Osteocyte (in vitro differentiated cells): ENCODE measurements at regions not wholly inside any gene's neighbourhood (a gene's known extent, or its start where the extent isn't known, plus 50 kb on each side); places are given as distances from the start of the nearest gene placed in this dataset.

Experiments used
- DNase-seq: peaks from one replicate; pipeline ENCODE4 v3.0.0; 2021; ENCODE audit warnings: mixed read lengths; ENCODE audit not compliant: unreplicated experiment; ENCODE audit errors: extremely low spot score
- H3K27ac Mint-ChIP-seq: one replicate; pipeline ENCODE4 v1.8.0; 2021; ENCODE audit warnings: mild to moderate bottlenecking, mixed read lengths; ENCODE audit not compliant: unreplicated experiment
- H3K27me3 Mint-ChIP-seq: one replicate; pipeline ENCODE4 v1.8.0; 2021; ENCODE audit warnings: mixed read lengths; ENCODE audit not compliant: unreplicated experiment
- H3K36me3 Mint-ChIP-seq: one replicate; pipeline ENCODE4 v1.8.0; 2021; ENCODE audit warnings: mixed read lengths; ENCODE audit not compliant: unreplicated experiment
- H3K4me1 Mint-ChIP-seq: one replicate; pipeline ENCODE4 v1.8.0; 2021; ENCODE audit warnings: mixed read lengths; ENCODE audit not compliant: unreplicated experiment
- H3K4me3 Mint-ChIP-seq: one replicate; pipeline ENCODE4 v1.8.0; 2021; ENCODE audit warnings: mild to moderate bottlenecking, moderate library complexity, mixed read lengths; ENCODE audit not compliant: unreplicated experiment
- H3K9me3 Mint-ChIP-seq: one replicate; pipeline ENCODE4 v1.8.0; 2021; ENCODE audit warnings: mixed read lengths; ENCODE audit not compliant: unreplicated experiment
- CTCF ChIP-seq: fragments of 200-600 bp; sonication (generic); IDR thresholded peaks from 2 replicates; pipeline ENCODE4 v1.5.0; 2021; ENCODE audit warnings: antibody characterized with exemption, mild to moderate bottlenecking, moderate library complexity

GRCh38 chr5:86411596-86411995 is 206.1 kb upstream of the COX7C start:
- H3K27ac Mint-ChIP-seq: no peak overlapping the region
- TF ChIP-seq CTCF: no peak
- no peaks in the 10 kb centered on the region for H3K4me1 Mint-ChIP-seq
- no peaks in the 10 kb centered on the region for H3K9me3 Mint-ChIP-seq
- H3K27me3 Mint-ChIP-seq: no peaks in the 10 kb centered on the region
- no peaks in the 10 kb centered on the region for H3K36me3 Mint-ChIP-seq
- DNase-seq: no peak
- H3K4me3 Mint-ChIP-seq: no peak overlapping the region

- Mint-ChIP-seq H3K36me3 (no peaks in the 10 kb centered on the region), H3K4me1 (no peaks in the 10 kb centered on the region), H3K27ac (no peak overlapping the region), H3K4me3 (no peak overlapping the region), H3K9me3 (no peaks in the 10 kb centered on the region), H3K27me3 (no peaks in the 10 kb centered on the region)
- no peak for DNase-seq
- TF ChIP-seq CTCF: no peak
These were observed 190.6 kb upstream of the COX7C start for GRCh38 chr5:86427158-86427557.

DNA sequence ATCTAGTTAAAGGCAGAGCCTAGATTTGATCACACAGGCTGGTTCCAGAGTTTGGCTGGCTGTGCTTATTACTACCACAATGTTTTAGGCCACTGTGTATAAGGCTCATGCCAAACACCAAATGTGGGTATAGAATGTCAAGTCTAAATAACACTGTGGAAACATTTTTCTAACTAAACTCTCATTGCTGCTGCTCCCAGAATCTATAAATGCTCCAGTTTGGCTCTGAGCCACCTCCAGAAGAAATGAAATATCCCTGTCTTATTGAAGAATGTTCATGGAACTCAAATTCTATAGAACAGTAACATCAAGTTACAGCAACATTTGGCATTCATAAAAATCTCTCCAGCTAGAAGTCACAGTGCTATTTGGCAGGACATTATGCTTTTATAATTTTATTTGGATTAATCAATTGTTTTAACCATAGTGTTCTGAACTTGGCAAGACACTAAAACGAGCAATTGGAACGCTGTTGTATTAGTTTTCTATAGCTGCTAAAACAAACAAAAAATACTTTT is 178.1 kb upstream of the COX7C start:
- Mint-ChIP-seq H3K9me3 (no peaks in the 10 kb centered on the region), H3K4me3 (no peak overlapping the region), H3K4me1 (no peaks in the 10 kb centered on the region), H3K27me3 (peaks cover 2% of the 10 kb centered on the region), H3K27ac (no peak overlapping the region), H3K36me3 (no peaks in the 10 kb centered on the region)
- no peak for DNase-seq
- TF ChIP-seq CTCF: no peak

DNA sequence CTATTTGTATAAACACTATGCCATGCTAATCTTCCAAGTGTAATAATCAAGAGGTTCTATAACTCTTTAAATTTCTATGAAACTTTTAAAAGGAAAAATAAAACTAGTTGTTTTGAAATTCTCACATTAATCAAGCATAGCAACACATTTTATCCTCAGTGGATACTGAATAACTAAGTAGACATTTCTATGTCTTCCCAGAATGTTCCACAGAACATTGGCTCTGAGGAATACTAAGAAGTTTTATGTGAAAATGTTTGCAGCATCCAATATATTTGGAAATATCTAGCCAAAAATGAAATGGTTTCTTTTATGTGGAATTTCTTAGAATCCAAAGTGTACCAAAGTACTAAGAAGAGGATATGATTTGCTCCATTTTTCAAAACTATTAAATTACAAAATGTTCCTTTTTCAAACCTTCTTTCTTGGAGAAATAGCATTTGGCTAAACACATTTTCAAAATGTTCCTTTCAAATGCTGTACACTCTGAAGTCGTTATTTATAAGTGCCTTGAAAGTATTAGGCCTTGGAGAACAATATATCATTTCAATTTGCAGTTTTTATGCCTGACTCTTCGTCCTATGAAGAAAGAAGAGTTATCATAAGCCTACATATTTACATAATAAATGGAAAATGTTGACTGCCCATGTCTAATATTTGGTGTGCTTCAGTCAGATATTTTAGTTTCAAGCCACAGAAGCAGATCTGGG is 175.6 kb upstream of the COX7C start:
- H3K27me3 Mint-ChIP-seq: peaks cover 2% of the 10 kb centered on the region
- H3K27ac Mint-ChIP-seq: no peak overlapping the region
- no peaks in the 10 kb centered on the region for H3K36me3 Mint-ChIP-seq
- DNase-seq: no peak
- no peak overlapping the region for H3K4me3 Mint-ChIP-seq
- H3K4me1 Mint-ChIP-seq: no peaks in the 10 kb centered on the region
- no peak for TF ChIP-seq CTCF
- no peaks in the 10 kb centered on the region for H3K9me3 Mint-ChIP-seq

DNA sequence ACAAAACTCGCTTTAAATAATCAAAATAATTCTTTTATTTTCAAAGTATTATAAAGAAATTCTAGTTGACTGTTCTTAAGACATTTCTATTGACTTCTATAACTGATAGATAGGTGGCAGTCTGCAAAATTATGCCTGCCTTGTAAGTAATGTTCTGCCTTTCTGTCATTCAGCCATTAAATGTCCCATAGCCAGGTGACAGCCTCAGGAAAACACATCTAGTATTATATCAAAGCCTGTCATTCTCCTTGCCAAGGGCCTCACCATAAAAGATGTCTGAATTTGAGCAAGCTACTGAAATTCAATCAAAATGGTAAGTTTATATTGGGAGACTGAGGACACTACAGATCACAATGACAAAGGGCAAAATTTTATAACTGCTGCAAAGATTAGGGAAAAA is 170.4 kb upstream of the COX7C start:
- no peak overlapping the region for H3K4me3 Mint-ChIP-seq
- no peak for TF ChIP-seq CTCF
- H3K27me3 Mint-ChIP-seq: peaks cover 8% of the 10 kb centered on the region
- no peaks in the 10 kb centered on the region for H3K4me1 Mint-ChIP-seq
- H3K36me3 Mint-ChIP-seq: no peaks in the 10 kb centered on the region
- no peak overlapping the region for H3K27ac Mint-ChIP-seq
- DNase-seq: no peak
- no peaks in the 10 kb centered on the region for H3K9me3 Mint-ChIP-seq
